ENCODE measurements at regions not wholly inside any gene's neighbourhood (a gene's known extent, or its start where the extent isn't known, plus 50 kb on each side); places are given as distances from the start of the nearest gene placed in this dataset.

GRCh38 chr4:174107746-174108354 lies 175.6 kb downstream of the FBXO8 start:
- Histone ChIP-seq H3K4me1 (no peaks in the 10 kb centered on the region), H3K9me3 (no peaks in the 10 kb centered on the region), H3K27me3 (no peaks in the 10 kb centered on the region), H3K4me3 (no peak overlapping the region), H3K27ac (no peak overlapping the region), H3K36me3 (no peaks in the 10 kb centered on the region)
- DNase-seq (ENCODE audit: low spot score in 2 of 2): no peak
- no peak for TF ChIP-seq POLR2AphosphoS5 (IDR thresholded peaks at IDR 0.05)
- TF ChIP-seq CTCF (IDR thresholded peaks at IDR 0.05): no peak
- no peak for TF ChIP-seq EP300 (IDR thresholded peaks at IDR 0.05)
- no peak for TF ChIP-seq POLR2A (IDR thresholded peaks at IDR 0.05)
- WGBS: 56% methylated on average over 6 of the region's 6 CpGs

GRCh38 chr4:174105202-174105601 lies 178.3 kb downstream of the FBXO8 start:
- H3K27me3 ChIP-seq: no peaks in the 10 kb centered on the region
- H3K4me1 ChIP-seq: no peaks in the 10 kb centered on the region
- no peaks in the 10 kb centered on the region for H3K36me3 ChIP-seq
- no peak overlapping the region for H3K4me3 ChIP-seq
- H3K27ac ChIP-seq: no peak overlapping the region
- DNase-seq (ENCODE audit: low spot score in 2 of 2): no peak
- no peak for TF ChIP-seq EP300 (IDR thresholded peaks at IDR 0.05)
- TF ChIP-seq POLR2A (IDR thresholded peaks at IDR 0.05): no peak
- no peak for TF ChIP-seq POLR2AphosphoS5 (IDR thresholded peaks at IDR 0.05)
- TF ChIP-seq CTCF (IDR thresholded peaks at IDR 0.05): no peak
- no peaks in the 10 kb centered on the region for H3K9me3 ChIP-seq
- WGBS: 77% methylated on average over 1 of the region's 1 CpG

GRCh38 chr4:174100910-174101309 lies 182.6 kb downstream of the FBXO8 start:
- H3K4me3 ChIP-seq: no peak overlapping the region
- TF ChIP-seq CTCF (IDR thresholded peaks at IDR 0.05): no peak
- no peaks in the 10 kb centered on the region for H3K9me3 ChIP-seq
- H3K27ac ChIP-seq: no peak overlapping the region
- H3K4me1 ChIP-seq: no peaks in the 10 kb centered on the region
- peaks cover 9% of the 10 kb centered on the region for H3K27me3 ChIP-seq
- H3K36me3 ChIP-seq: no peaks in the 10 kb centered on the region
- WGBS: 94% methylated on average over 2 of the region's 2 CpGs
- no peak for DNase-seq (ENCODE audit: low spot score in 2 of 2)

- Histone ChIP-seq H3K4me1 (no peaks in the 10 kb centered on the region), H3K27me3 (peaks cover 9% of the 10 kb centered on the region), H3K9me3 (no peaks in the 10 kb centered on the region), H3K27ac (no peak overlapping the region), H3K36me3 (no peaks in the 10 kb centered on the region), H3K4me3 (no peak overlapping the region)
- TF ChIP-seq POLR2AphosphoS5 (IDR thresholded peaks at IDR 0.05) (no peak), POLR2A (IDR thresholded peaks at IDR 0.05) (no peak), EP300 (IDR thresholded peaks at IDR 0.05) (no peak), CTCF (IDR thresholded peaks at IDR 0.05) (no peak)
- no peak for DNase-seq (ENCODE audit: low spot score in 2 of 2)
Measured at GRCh38 chr4:174099712-174100111, 183.8 kb downstream of the FBXO8 start.

GRCh38 chr4:174096999-174097398 lies 186.5 kb downstream of the FBXO8 start:
- no CpG with 5 or more reads among the region's 1 CpG for WGBS
- Histone ChIP-seq H3K27ac (no peak overlapping the region), H3K36me3 (no peaks in the 10 kb centered on the region), H3K4me1 (no peaks in the 10 kb centered on the region), H3K9me3 (no peaks in the 10 kb centered on the region), H3K27me3 (peaks cover 9% of the 10 kb centered on the region), H3K4me3 (no peak overlapping the region)
- TF ChIP-seq CTCF (IDR thresholded peaks at IDR 0.05): no peak
- no peak for TF ChIP-seq POLR2AphosphoS5 (IDR thresholded peaks at IDR 0.05)
- no peak for TF ChIP-seq POLR2A (IDR thresholded peaks at IDR 0.05)
- no peak for TF ChIP-seq EP300 (IDR thresholded peaks at IDR 0.05)
- DNase-seq (ENCODE audit: low spot score in 2 of 2): no peak
